GM19467 (cell line): ENCODE measurements at regions not wholly inside any gene's neighbourhood (a gene's known extent, or its start where the extent isn't known, plus 50 kb on each side); places are given as distances from the start of the nearest gene placed in this dataset.

Experiments used
- ATAC-seq: cut with Tn5 transposase; IDR thresholded peaks from one replicate; pipeline ENCODE4 v1.9.1; 2021; ENCODE audit warnings: mild to moderate bottlenecking, moderate library complexity; ENCODE audit not compliant: unreplicated experiment

GRCh38 chr4:14277505-14277904 lies 650.0 kb upstream of the BOD1L1 start:
- ATAC-seq = no peak

GRCh38 chr4:14280567-14280966 lies 653.0 kb upstream of the BOD1L1 start:
- no peak for ATAC-seq

GRCh38 chr4:14284578-14284977 lies 657.1 kb upstream of the BOD1L1 start:
- no peak for ATAC-seq

- no peak for ATAC-seq
Observed at GRCh38 chr4:14289708-14290107, 662.2 kb upstream of the BOD1L1 start.

GRCh38 chr4:14293582-14293981 lies 666.1 kb upstream of the BOD1L1 start:
- ATAC-seq = no peak

GRCh38 chr4:14294611-14295010 lies 667.1 kb upstream of the BOD1L1 start:
- no peak for ATAC-seq

- no peak for ATAC-seq
Observed at GRCh38 chr4:14299166-14299565, 671.6 kb upstream of the BOD1L1 start.

- ATAC-seq = no peak
Observed at GRCh38 chr4:14302021-14302420, 674.5 kb upstream of the BOD1L1 start.

- no peak for ATAC-seq
Observed at GRCh38 chr4:14303856-14304255, 676.3 kb upstream of the BOD1L1 start.

GRCh38 chr4:14308229-14308651 lies 680.7 kb upstream of the BOD1L1 start:
- no peak for ATAC-seq

GRCh38 chr4:14309431-14309830 lies 681.9 kb upstream of the BOD1L1 start:
- no peak for ATAC-seq

- ATAC-seq = no peak
Observed at GRCh38 chr4:14313757-14314156, 686.2 kb upstream of the BOD1L1 start.

- ATAC-seq = no peak
Observed at GRCh38 chr4:14315129-14315528, 687.2 kb upstream of the CPEB2 start.

GRCh38 chr4:14317351-14317750 lies 684.9 kb upstream of the CPEB2 start:
- ATAC-seq = no peak

- ATAC-seq = no peak
Observed at GRCh38 chr4:14318671-14319070, 683.6 kb upstream of the CPEB2 start.

- ATAC-seq = no peak
Observed at GRCh38 chr4:14321723-14322122, 680.6 kb upstream of the CPEB2 start.

- no peak for ATAC-seq
Observed at GRCh38 chr4:14323191-14323590, 679.1 kb upstream of the CPEB2 start.

- no peak for ATAC-seq
Observed at GRCh38 chr4:14329228-14329627, 673.1 kb upstream of the CPEB2 start.

GRCh38 chr4:14333616-14334015 lies 668.7 kb upstream of the CPEB2 start:
- ATAC-seq = no peak

- ATAC-seq = no peak
Observed at GRCh38 chr4:14334166-14334565, 668.1 kb upstream of the CPEB2 start.

- ATAC-seq = no peak
Observed at GRCh38 chr4:14335872-14336271, 666.4 kb upstream of the CPEB2 start.

- ATAC-seq = no peak
Observed at GRCh38 chr4:14336656-14337055, 665.6 kb upstream of the CPEB2 start.

GRCh38 chr4:14337892-14338584 lies 664.2 kb upstream of the CPEB2 start:
- ATAC-seq = no peak
